Osteoblast (primary cell): ENCODE measurements at regions not wholly inside any gene's neighbourhood (a gene's known extent, or its start where the extent isn't known, plus 50 kb on each side); places are given as distances from the start of the nearest gene placed in this dataset.

Experiments
- DNase-seq: peaks from one replicate; pipeline ENCODE4 v3.0.0; 2011; ENCODE audit warnings: low spot score, mixed read lengths; ENCODE audit not compliant: insufficient read length; ENCODE audit errors: missing footprints
- H2AFZ ChIP-seq: 2 replicates; pipeline ENCODE4 v1.6.0; 2011; ENCODE audit warnings: mild to moderate bottlenecking, low read length
- H3K27ac ChIP-seq: 2 replicates; pipeline ENCODE4 v1.5.1; 2011; ENCODE audit warnings: mild to moderate bottlenecking, low read depth, low read length, moderate library complexity
- H3K27me3 ChIP-seq: 2 replicates; pipeline ENCODE4 v1.6.0; 2012; ENCODE audit warnings: mild to moderate bottlenecking, control low read depth, inconsistent platforms, low read length, moderate library complexity; ENCODE audit not compliant: insufficient read depth
- H3K36me3 ChIP-seq: 2 replicates; pipeline ENCODE4 v1.5.1; 2011; ENCODE audit warnings: mild to moderate bottlenecking, low read length, control low read depth, moderate library complexity; ENCODE audit not compliant: insufficient read depth
- H3K4me1 ChIP-seq: 2 replicates; pipeline ENCODE4 v1.5.1; 2011; ENCODE audit warnings: mild to moderate bottlenecking, low read length, control low read depth, moderate library complexity; ENCODE audit not compliant: insufficient read depth
- H3K4me2 ChIP-seq: 2 replicates; pipeline ENCODE4 v1.6.0; 2011; ENCODE audit warnings: mild to moderate bottlenecking, low read length; ENCODE audit not compliant: insufficient read depth
- H3K4me3 ChIP-seq: fragments of 200-600 bp; sonication (generic); 3 replicates; pipeline ENCODE4 v1.5.1; 2012; ENCODE audit warnings: mild to moderate bottlenecking, low read length, inconsistent platforms; ENCODE audit not compliant: insufficient read depth
- H3K79me2 ChIP-seq: 2 replicates; pipeline ENCODE4 v1.6.0; 2012; ENCODE audit warnings: mild to moderate bottlenecking, low read length, control low read depth, inconsistent platforms; ENCODE audit not compliant: insufficient read depth
- H3K9me3 ChIP-seq: 2 replicates; pipeline ENCODE4 v1.5.1; 2011; ENCODE audit warnings: low read depth, low read length, control low read depth
- H4K20me1 ChIP-seq: 2 replicates; pipeline ENCODE4 v1.6.0; 2012; ENCODE audit warnings: mild to moderate bottlenecking, low read length, control low read depth; ENCODE audit not compliant: insufficient read depth
- CTCF ChIP-seq: IDR thresholded peaks from 2 replicates; pipeline ENCODE4 v1.5.1; 2011; ENCODE audit warnings: mild to moderate bottlenecking, low read depth, low read length, moderate library complexity; ENCODE audit errors: extremely low read depth

GRCh38 chr19:23855676-23856075, 59.0 kb upstream of the ZNF726 start:
- Histone ChIP-seq H3K79me2 (no peaks in the 10 kb centered on the region), H4K20me1 (no peaks in the 10 kb centered on the region), H3K4me2 (no peak overlapping the region), H3K27me3 (no peaks in the 10 kb centered on the region), H3K27ac (no peak overlapping the region), H3K4me3 (no peak overlapping the region), H3K4me1 (no peaks in the 10 kb centered on the region), H3K36me3 (no peaks in the 10 kb centered on the region), H2AFZ (no peak overlapping the region), H3K9me3 (peaks cover 8% of the 10 kb centered on the region)
- DNase-seq, result no peak
- TF ChIP-seq CTCF, result no peak

DNA sequence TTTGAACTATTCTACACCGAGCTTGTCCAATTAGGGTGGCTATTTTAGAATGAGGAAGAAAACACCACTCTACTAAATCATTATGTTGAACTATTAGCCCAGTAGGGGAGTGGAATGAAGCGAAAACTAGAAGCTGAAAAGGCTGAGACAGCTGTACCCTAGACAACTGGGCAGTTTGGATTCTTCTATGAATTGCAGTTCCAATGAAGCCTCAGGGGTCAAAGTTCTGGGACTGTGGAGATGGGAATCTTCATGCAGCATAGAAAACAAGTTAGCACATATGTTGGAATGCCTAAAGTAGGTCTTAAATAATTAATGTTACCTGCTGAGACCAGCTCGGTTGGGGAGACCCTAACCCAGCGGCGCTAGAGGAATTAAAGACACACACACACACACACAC, 62.7 kb upstream of the ZNF726 start:
- no peak for DNase-seq
- Histone ChIP-seq H3K4me3 (no peak overlapping the region), H3K27me3 (no peaks in the 10 kb centered on the region), H3K4me1 (no peaks in the 10 kb centered on the region), H4K20me1 (no peaks in the 10 kb centered on the region), H3K36me3 (no peaks in the 10 kb centered on the region), H2AFZ (no peak overlapping the region), H3K79me2 (no peaks in the 10 kb centered on the region), H3K27ac (no peak overlapping the region), H3K9me3 (peaks cover 6% of the 10 kb centered on the region), H3K4me2 (no peak overlapping the region)
- TF ChIP-seq CTCF, result no peak

GRCh38 chr19:23832717-23833327, 74.1 kb upstream of the ZNF681 start:
- Histone ChIP-seq H3K79me2 (no peaks in the 10 kb centered on the region), H3K4me2 (no peak overlapping the region), H3K4me1 (no peaks in the 10 kb centered on the region), H2AFZ (no peak overlapping the region), H3K27me3 (no peaks in the 10 kb centered on the region), H3K9me3 (peaks cover 13% of the 10 kb centered on the region), H3K27ac (no peak overlapping the region), H3K36me3 (no peaks in the 10 kb centered on the region), H3K4me3 (no peak overlapping the region), H4K20me1 (no peaks in the 10 kb centered on the region)
- TF ChIP-seq CTCF, result no peak
- no peak for DNase-seq

DNA sequence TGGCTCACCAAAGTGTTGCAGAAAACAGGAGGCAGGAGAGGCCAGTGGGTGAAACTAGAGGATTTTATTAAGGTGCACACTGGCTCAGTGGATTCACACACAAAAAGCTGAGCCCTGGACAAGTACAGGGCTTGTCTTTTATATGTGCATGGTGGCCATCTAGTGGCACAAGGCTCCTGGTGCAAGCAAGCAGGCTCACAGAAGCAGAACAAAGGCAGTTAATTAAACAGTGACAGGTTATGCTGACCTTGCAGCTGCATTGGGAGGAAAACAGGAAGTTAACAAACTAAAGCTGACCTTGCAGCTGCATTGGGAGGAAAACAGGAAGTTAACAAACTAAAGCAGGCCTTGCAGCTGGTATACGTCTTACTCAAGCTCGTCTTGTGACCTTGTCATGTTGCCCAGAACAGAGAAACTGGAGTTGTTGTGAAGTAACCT, 65.3 kb upstream of the ZNF681 start:
- DNase-seq, result no peak

More for the DNA sequence above, 65.3 kb upstream of the ZNF681 start:
- Histone ChIP-seq H3K4me1 (no peaks in the 10 kb centered on the region), H3K9me3 (peaks cover 5% of the 10 kb centered on the region), H3K79me2 (no peaks in the 10 kb centered on the region), H3K27me3 (no peaks in the 10 kb centered on the region), H3K4me3 (no peak overlapping the region), H3K4me2 (no peak overlapping the region), H3K36me3 (no peaks in the 10 kb centered on the region), H3K27ac (no peak overlapping the region), H4K20me1 (no peaks in the 10 kb centered on the region), H2AFZ (no peak overlapping the region)
- no peak for TF ChIP-seq CTCF
